Activated CD8-positive, alpha-beta memory T cell treated with anti-CD3 and anti-CD28 coated beads, Interleukin-2, amount 50 U/mL, for 4 hours (primary cell): ENCODE measurements at regions not wholly inside any gene's neighbourhood (a gene's known extent, or its start where the extent isn't known, plus 50 kb on each side); places are given as distances from the start of the nearest gene placed in this dataset.

Source experiments
- DNase-seq: peaks from one replicate; pipeline ENCODE4 v3.0.0-alpha.2; 2020

- no peak for DNase-seq
Observed at GRCh38 chr16:66240631-66241395, 125.7 kb upstream of the CDH5 start.

- no peak for DNase-seq
Observed at GRCh38 chr16:66240088-66240487, 126.4 kb upstream of the CDH5 start.

- DNase-seq, result no peak
Observed at GRCh38 chr16:66238696-66239095, 127.8 kb upstream of the CDH5 start.

- no peak for DNase-seq
Observed at GRCh38 chr16:66236301-66236700, 130.2 kb upstream of the CDH5 start.

- no peak for DNase-seq
Observed at GRCh38 chr16:66231452-66232160, 134.9 kb upstream of the CDH5 start.

GRCh38 chr16:66229651-66230050, 136.8 kb upstream of the CDH5 start:
- DNase-seq, result no peak

- DNase-seq, result no peak
Observed at GRCh38 chr16:66228792-66229191, 137.7 kb upstream of the CDH5 start.

- no peak for DNase-seq
Observed at GRCh38 chr16:66227766-66228530, 138.5 kb upstream of the CDH5 start.

GRCh38 chr16:66226762-66227161, 139.7 kb upstream of the CDH5 start:
- no peak for DNase-seq

- DNase-seq, result no peak
Observed at GRCh38 chr16:66225696-66226095, 140.8 kb upstream of the CDH5 start.

GRCh38 chr16:66224626-66225025, 141.9 kb upstream of the CDH5 start:
- DNase-seq, result no peak

GRCh38 chr16:66224186-66224585, 142.3 kb upstream of the CDH5 start:
- no peak for DNase-seq

- no peak for DNase-seq
Observed at GRCh38 chr16:66223176-66223780, 143.2 kb upstream of the CDH5 start.

GRCh38 chr16:66222756-66223155, 143.7 kb upstream of the CDH5 start:
- DNase-seq, result no peak

- no peak for DNase-seq
Observed at GRCh38 chr16:66220702-66221101, 145.8 kb upstream of the CDH5 start.

- DNase-seq, result no peak
Observed at GRCh38 chr16:66219491-66219890, 147.0 kb upstream of the CDH5 start.

- no peak for DNase-seq
Observed at GRCh38 chr16:66212428-66212827, 154.1 kb upstream of the CDH5 start.

GRCh38 chr16:66211651-66212050, 154.8 kb upstream of the CDH5 start:
- no peak for DNase-seq

GRCh38 chr16:66207883-66208265, 158.6 kb upstream of the CDH5 start:
- DNase-seq, result no peak

- no peak for DNase-seq
Observed at GRCh38 chr16:66207139-66207882, 159.2 kb upstream of the CDH5 start.

- no peak for DNase-seq
Observed at GRCh38 chr16:66206363-66206762, 160.1 kb upstream of the CDH5 start.
